Parathyroid adenoma (tissue), 2 donors: ENCODE measurements at regions not wholly inside any gene's neighbourhood (a gene's known extent, or its start where the extent isn't known, plus 50 kb on each side); places are given as distances from the start of the nearest gene placed in this dataset.

ENCODE experiments used
- H2AFZ ChIP-seq: fragments of 300-600 bp; sonication (generic); one replicate; pipeline ENCODE4 v1.7.0; 2017; ENCODE audit warnings: antibody characterized with exemption, mild to moderate bottlenecking
- H3K27ac ChIP-seq: fragments of 300-600 bp; sonication (generic); one replicate; pipeline ENCODE4 v1.7.0; 2017
- H3K27me3 ChIP-seq: fragments of 300-600 bp; sonication (generic); one replicate; pipeline ENCODE4 v1.7.0; 2017; ENCODE audit warnings: low read length; ENCODE audit not compliant: control insufficient read depth, insufficient read depth
- H3K36me3 ChIP-seq: fragments of 300-600 bp; sonication (generic); one replicate; pipeline ENCODE4 v1.7.0; 2017; ENCODE audit warnings: low read length; ENCODE audit not compliant: control insufficient read depth, insufficient read depth
- H3K4me1 ChIP-seq: fragments of 300-600 bp; sonication (generic); one replicate; pipeline ENCODE4 v1.7.0; 2017; ENCODE audit warnings: control low read depth
- H3K4me2 ChIP-seq: fragments of 300-600 bp; sonication (generic); one replicate; pipeline ENCODE4 v1.7.0; 2017; ENCODE audit warnings: low read length
- H3K4me3 ChIP-seq: fragments of 300-600 bp; sonication (generic); one replicate; pipeline ENCODE4 v1.7.0; 2017; ENCODE audit warnings: low read depth, low read length
- H3K79me2 ChIP-seq: fragments of 300-600 bp; sonication (generic); one replicate; pipeline ENCODE4 v1.7.0; 2017; ENCODE audit warnings: control low read depth
- H3K9ac ChIP-seq: fragments of 300-600 bp; sonication (generic); one replicate; pipeline ENCODE4 v1.7.0; 2017; ENCODE audit warnings: mild to moderate bottlenecking
- H3K9me3 ChIP-seq: fragments of 300-600 bp; sonication (generic); one replicate; pipeline ENCODE4 v1.7.0; 2017; ENCODE audit warnings: low read length; ENCODE audit not compliant: control insufficient read depth
- TF ChIP-seq, protein P1 (sequence below): fragments of 300-600 bp; sonication (generic); IDR thresholded peaks from one replicate; pipeline ENCODE4 v1.7.0; 2017; ENCODE audit warnings: antibody characterized with exemption, mild to moderate bottlenecking
- donor health status: primary hyperparathyroidism.

DNA sequence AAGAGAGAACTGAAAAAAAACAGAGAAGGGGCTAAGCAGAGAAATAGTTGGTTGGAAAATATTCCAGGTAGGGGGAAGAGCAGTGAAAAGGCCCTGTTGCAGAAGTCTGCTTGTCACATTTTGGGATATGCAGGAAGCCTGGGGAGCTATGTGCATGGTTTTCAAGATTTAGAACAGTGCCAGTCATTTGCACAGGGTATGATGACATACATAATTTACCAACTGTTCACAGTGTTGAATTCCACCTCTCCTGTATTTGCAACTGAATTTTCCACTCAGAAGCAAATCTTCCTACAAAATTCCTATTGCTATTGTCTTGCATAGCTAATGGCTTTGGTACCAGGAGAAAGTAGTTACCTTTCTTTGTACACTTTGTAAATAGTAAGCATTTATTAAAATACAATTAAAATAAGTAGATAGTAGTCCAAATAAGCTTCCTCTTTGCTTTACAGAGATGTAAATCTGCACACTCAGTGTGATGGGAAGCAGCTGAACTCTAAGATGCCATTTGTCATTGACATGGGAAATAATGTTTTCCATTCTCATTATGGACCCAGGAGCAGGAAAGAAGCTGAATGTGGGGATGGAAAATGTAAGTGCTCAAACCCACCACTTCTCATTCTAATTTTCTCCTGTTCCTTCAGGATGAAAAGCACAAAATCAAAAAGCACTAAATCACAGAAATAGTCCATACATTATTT lies 177.4 kb downstream of the BTG1 start:
- Histone ChIP-seq H3K4me2 (no peak overlapping the region), H3K36me3 (no peaks in the 10 kb centered on the region), H3K4me1 (peaks cover 3% of the 10 kb centered on the region), H3K27me3 (no peaks in the 10 kb centered on the region), H3K79me2 (no peaks in the 10 kb centered on the region), H2AFZ (no peak overlapping the region), H3K27ac (no peak overlapping the region), H3K9me3 (no peaks in the 10 kb centered on the region), H3K9ac (no peak overlapping the region), H3K4me3 (no peak overlapping the region)
- TF ChIP-seq, protein P1, sequence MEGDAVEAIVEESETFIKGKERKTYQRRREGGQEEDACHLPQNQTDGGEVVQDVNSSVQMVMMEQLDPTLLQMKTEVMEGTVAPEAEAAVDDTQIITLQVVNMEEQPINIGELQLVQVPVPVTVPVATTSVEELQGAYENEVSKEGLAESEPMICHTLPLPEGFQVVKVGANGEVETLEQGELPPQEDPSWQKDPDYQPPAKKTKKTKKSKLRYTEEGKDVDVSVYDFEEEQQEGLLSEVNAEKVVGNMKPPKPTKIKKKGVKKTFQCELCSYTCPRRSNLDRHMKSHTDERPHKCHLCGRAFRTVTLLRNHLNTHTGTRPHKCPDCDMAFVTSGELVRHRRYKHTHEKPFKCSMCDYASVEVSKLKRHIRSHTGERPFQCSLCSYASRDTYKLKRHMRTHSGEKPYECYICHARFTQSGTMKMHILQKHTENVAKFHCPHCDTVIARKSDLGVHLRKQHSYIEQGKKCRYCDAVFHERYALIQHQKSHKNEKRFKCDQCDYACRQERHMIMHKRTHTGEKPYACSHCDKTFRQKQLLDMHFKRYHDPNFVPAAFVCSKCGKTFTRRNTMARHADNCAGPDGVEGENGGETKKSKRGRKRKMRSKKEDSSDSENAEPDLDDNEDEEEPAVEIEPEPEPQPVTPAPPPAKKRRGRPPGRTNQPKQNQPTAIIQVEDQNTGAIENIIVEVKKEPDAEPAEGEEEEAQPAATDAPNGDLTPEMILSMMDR, result no peak

DNA sequence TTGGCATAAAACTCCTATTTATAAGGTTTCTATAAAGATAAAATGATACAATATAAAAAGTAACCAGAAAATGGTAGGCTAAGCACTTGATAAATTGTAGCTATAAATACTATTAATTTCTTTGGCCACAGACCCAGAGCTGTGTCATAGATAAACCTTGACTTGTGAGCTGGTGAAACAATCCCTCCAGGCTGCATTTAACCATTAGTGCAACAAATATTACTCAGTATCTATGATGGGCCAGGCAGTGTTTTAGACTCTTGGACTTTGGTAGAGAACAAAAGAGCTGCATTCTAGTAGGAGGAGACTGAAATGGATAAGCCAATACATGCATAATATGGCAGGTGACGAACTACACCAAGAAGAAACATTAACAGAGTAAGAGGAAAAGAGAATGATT lies 178.1 kb downstream of the BTG1 start:
- Histone ChIP-seq H3K4me2 (no peak overlapping the region), H3K4me3 (no peak overlapping the region), H3K27ac (no peak overlapping the region), H3K4me1 (peaks cover 3% of the 10 kb centered on the region), H3K79me2 (no peaks in the 10 kb centered on the region), H3K9ac (no peak overlapping the region), H3K9me3 (no peaks in the 10 kb centered on the region), H2AFZ (no peak overlapping the region), H3K36me3 (no peaks in the 10 kb centered on the region), H3K27me3 (no peaks in the 10 kb centered on the region)
- TF ChIP-seq, protein P1, result no peak

DNA sequence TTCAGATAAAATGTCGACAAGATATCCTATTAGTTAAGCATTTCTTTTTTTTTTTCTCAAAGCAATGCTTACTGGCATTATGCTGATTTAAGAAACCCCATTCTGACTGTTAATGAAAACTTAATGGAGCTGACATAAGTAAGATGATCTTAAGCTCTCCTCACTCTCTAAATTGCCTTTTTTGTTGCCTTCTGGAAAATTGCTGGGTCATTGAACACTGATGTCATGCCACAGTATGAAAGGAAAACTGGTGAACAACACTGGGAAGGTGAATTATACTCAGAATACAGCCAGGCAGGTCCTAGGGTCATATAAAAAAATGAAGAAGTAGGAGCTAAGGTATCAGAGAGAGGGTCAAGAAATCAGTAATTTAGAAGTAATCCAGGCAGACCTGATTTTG lies 179.9 kb downstream of the BTG1 start:
- H3K4me1 ChIP-seq, result peaks cover 3% of the 10 kb centered on the region
- no peak overlapping the region for H3K4me3 ChIP-seq
- TF ChIP-seq, protein P1, result no peak
- H3K27me3 ChIP-seq, result no peaks in the 10 kb centered on the region
- H3K79me2 ChIP-seq, result no peaks in the 10 kb centered on the region
- H2AFZ ChIP-seq, result peak overlapping the region; percentile 58
- no peak overlapping the region for H3K9ac ChIP-seq
- no peaks in the 10 kb centered on the region for H3K9me3 ChIP-seq
- no peak overlapping the region for H3K27ac ChIP-seq
- no peaks in the 10 kb centered on the region for H3K36me3 ChIP-seq
- no peak overlapping the region for H3K4me2 ChIP-seq

DNA sequence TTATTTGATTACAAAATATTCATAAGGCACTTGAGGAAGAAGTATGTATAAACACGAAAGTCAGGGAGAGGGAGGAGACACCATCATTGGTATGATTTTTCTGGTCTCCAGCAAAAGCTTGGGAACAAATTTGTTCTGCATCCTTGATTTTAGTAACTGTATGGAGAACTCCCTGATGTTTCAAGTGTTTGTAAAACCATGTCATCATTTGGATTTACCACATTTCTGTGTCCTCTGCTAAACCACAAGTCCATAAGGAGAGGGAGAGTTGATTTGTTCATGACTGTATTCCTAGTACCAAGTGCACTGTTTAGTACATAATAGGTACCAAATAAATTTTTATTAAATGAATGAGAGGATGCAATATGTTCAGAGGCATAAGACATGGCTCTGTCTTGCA lies 181.1 kb downstream of the BTG1 start:
- no peak overlapping the region for H2AFZ ChIP-seq

More for the DNA sequence above, 181.1 kb downstream of the BTG1 start:
- Histone ChIP-seq H3K27me3 (no peaks in the 10 kb centered on the region), H3K9ac (no peak overlapping the region), H3K27ac (no peak overlapping the region), H3K4me1 (peaks cover 3% of the 10 kb centered on the region), H3K9me3 (no peaks in the 10 kb centered on the region), H3K4me3 (no peak overlapping the region), H3K36me3 (no peaks in the 10 kb centered on the region), H3K4me2 (no peak overlapping the region), H3K79me2 (no peaks in the 10 kb centered on the region)
- TF ChIP-seq, protein P1, result no peak
